ENCODE measurements at regions not wholly inside any gene's neighbourhood (a gene's known extent, or its start where the extent isn't known, plus 50 kb on each side); places are given as distances from the start of the nearest gene placed in this dataset.

GRCh38 chr2:104733226-104733943, 120.5 kb upstream of the POU3F3 start:
- TF ChIP-seq, protein P1, sequence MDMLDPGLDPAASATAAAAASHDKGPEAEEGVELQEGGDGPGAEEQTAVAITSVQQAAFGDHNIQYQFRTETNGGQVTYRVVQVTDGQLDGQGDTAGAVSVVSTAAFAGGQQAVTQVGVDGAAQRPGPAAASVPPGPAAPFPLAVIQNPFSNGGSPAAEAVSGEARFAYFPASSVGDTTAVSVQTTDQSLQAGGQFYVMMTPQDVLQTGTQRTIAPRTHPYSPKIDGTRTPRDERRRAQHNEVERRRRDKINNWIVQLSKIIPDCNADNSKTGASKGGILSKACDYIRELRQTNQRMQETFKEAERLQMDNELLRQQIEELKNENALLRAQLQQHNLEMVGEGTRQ (IDR thresholded peaks at IDR 0.05; ENCODE audit: borderline replicate concordance, low read depth, low read length), result no peak
- TF ChIP-seq CTCF (IDR thresholded peaks at IDR 0.05) (peak; percentile 21; the same call in 1 of the 2 replicates), SIN3A (IDR thresholded peaks at IDR 0.05; ENCODE audit: borderline replicate concordance, low read depth, low read length) (no peak), FOSL2 (IDR thresholded peaks at IDR 0.05; ENCODE audit: borderline replicate concordance, low read depth) (no peak), GABPA (IDR thresholded peaks at IDR 0.05; ENCODE audit: low read depth) (no peak)
- TF ChIP-seq, protein P2, sequence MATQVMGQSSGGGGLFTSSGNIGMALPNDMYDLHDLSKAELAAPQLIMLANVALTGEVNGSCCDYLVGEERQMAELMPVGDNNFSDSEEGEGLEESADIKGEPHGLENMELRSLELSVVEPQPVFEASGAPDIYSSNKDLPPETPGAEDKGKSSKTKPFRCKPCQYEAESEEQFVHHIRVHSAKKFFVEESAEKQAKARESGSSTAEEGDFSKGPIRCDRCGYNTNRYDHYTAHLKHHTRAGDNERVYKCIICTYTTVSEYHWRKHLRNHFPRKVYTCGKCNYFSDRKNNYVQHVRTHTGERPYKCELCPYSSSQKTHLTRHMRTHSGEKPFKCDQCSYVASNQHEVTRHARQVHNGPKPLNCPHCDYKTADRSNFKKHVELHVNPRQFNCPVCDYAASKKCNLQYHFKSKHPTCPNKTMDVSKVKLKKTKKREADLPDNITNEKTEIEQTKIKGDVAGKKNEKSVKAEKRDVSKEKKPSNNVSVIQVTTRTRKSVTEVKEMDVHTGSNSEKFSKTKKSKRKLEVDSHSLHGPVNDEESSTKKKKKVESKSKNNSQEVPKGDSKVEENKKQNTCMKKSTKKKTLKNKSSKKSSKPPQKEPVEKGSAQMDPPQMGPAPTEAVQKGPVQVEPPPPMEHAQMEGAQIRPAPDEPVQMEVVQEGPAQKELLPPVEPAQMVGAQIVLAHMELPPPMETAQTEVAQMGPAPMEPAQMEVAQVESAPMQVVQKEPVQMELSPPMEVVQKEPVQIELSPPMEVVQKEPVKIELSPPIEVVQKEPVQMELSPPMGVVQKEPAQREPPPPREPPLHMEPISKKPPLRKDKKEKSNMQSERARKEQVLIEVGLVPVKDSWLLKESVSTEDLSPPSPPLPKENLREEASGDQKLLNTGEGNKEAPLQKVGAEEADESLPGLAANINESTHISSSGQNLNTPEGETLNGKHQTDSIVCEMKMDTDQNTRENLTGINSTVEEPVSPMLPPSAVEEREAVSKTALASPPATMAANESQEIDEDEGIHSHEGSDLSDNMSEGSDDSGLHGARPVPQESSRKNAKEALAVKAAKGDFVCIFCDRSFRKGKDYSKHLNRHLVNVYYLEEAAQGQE (IDR thresholded peaks at IDR 0.05; ENCODE audit: low read depth, low read length), result no peak
